KMS-11 (cell line): ENCODE measurements at regions not wholly inside any gene's neighbourhood (a gene's known extent, or its start where the extent isn't known, plus 50 kb on each side); places are given as distances from the start of the nearest gene placed in this dataset.

ENCODE experiments used
- H2AFZ ChIP-seq: fragments of 200-600 bp; sonication (generic); 2 replicates; pipeline ENCODE4 v1.6.1; 2016; ENCODE audit warnings: antibody characterized with exemption, mixed run types, low read depth
- H3K27ac ChIP-seq: fragments of 200-600 bp; sonication (generic); 2 replicates; pipeline ENCODE4 v1.6.1; 2016; ENCODE audit warnings: mild to moderate bottlenecking, mixed run types
- H3K27me3 ChIP-seq: fragments of 200-600 bp; sonication (generic); 2 replicates; pipeline ENCODE4 v1.6.1; 2017; ENCODE audit warnings: mild to moderate bottlenecking, low read depth, mixed run types, moderate library complexity; ENCODE audit not compliant: insufficient read depth
- H3K36me3 ChIP-seq: fragments of 200-600 bp; sonication (generic); 2 replicates; pipeline ENCODE4 v1.6.1; 2017; ENCODE audit warnings: mild to moderate bottlenecking, mixed run types; ENCODE audit not compliant: insufficient read depth
- H3K4me1 ChIP-seq: fragments of 200-600 bp; sonication (generic); 2 replicates; pipeline ENCODE4 v1.6.1; 2016; ENCODE audit warnings: mild to moderate bottlenecking, low read depth, mixed run types; ENCODE audit not compliant: poor library complexity, severe bottlenecking
- H3K4me2 ChIP-seq: fragments of 200-600 bp; sonication (generic); 2 replicates; pipeline ENCODE4 v1.7.0; 2016; ENCODE audit warnings: mild to moderate bottlenecking, mixed run types
- H3K4me3 ChIP-seq: fragments of 200-600 bp; sonication (generic); IDR thresholded peaks from 2 replicates; pipeline ENCODE4 v1.6.1; 2017; ENCODE audit warnings: low read depth, low read length, mixed read lengths; ENCODE audit not compliant: insufficient read depth
- H3K79me2 ChIP-seq: fragments of 200-600 bp; sonication (generic); 2 replicates; pipeline ENCODE4 v1.6.1; 2016; ENCODE audit warnings: low read depth, mixed run types; ENCODE audit not compliant: insufficient read depth
- H3K9ac ChIP-seq: fragments of 200-600 bp; sonication (generic); 2 replicates; pipeline ENCODE4 v1.6.1; 2016; ENCODE audit warnings: mild to moderate bottlenecking, mixed run types
- H4K20me1 ChIP-seq: fragments of 200-600 bp; sonication (generic); 2 replicates; pipeline ENCODE4 v1.6.1; 2016; ENCODE audit warnings: mild to moderate bottlenecking, mixed run types; ENCODE audit not compliant: insufficient read depth
- TF ChIP-seq, protein P1 (sequence below): fragments of 200-600 bp; sonication (generic); conservative IDR thresholded peaks from 2 replicates; pipeline ENCODE4 v1.6.1; 2017; ENCODE audit warnings: low read depth, mild to moderate bottlenecking, antibody characterized with exemption, low read length, moderate library complexity, mixed read lengths

GRCh38 chr10:69714572-69714971 is 84.5 kb downstream of the FAM241B start:
- Histone ChIP-seq H3K27me3 (peaks cover 18% of the 10 kb centered on the region; the same call in 1 of the 2 replicates), H3K27ac (no peak overlapping the region), H2AFZ (no peak overlapping the region), H3K36me3 (no peaks in the 10 kb centered on the region), H3K4me1 (no peaks in the 10 kb centered on the region), H3K4me2 (no peak overlapping the region), H3K79me2 (no peaks in the 10 kb centered on the region), H4K20me1 (no peaks in the 10 kb centered on the region), H3K9ac (no peak overlapping the region), H3K4me3 (no peak overlapping the region)
- TF ChIP-seq, protein P1, sequence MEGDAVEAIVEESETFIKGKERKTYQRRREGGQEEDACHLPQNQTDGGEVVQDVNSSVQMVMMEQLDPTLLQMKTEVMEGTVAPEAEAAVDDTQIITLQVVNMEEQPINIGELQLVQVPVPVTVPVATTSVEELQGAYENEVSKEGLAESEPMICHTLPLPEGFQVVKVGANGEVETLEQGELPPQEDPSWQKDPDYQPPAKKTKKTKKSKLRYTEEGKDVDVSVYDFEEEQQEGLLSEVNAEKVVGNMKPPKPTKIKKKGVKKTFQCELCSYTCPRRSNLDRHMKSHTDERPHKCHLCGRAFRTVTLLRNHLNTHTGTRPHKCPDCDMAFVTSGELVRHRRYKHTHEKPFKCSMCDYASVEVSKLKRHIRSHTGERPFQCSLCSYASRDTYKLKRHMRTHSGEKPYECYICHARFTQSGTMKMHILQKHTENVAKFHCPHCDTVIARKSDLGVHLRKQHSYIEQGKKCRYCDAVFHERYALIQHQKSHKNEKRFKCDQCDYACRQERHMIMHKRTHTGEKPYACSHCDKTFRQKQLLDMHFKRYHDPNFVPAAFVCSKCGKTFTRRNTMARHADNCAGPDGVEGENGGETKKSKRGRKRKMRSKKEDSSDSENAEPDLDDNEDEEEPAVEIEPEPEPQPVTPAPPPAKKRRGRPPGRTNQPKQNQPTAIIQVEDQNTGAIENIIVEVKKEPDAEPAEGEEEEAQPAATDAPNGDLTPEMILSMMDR = no peak

- Histone ChIP-seq H3K9ac (no peak overlapping the region), H3K36me3 (no peaks in the 10 kb centered on the region), H4K20me1 (no peaks in the 10 kb centered on the region), H3K27ac (no peak overlapping the region), H3K4me3 (no peak overlapping the region), H3K4me2 (no peak overlapping the region), H2AFZ (no peak overlapping the region), H3K27me3 (peaks cover 18% of the 10 kb centered on the region; the same call in 1 of the 2 replicates), H3K4me1 (no peaks in the 10 kb centered on the region), H3K79me2 (no peaks in the 10 kb centered on the region)
- TF ChIP-seq, protein P1 = no peak
Observed at GRCh38 chr10:69715156-69715898, 85.3 kb downstream of the FAM241B start.

DNA sequence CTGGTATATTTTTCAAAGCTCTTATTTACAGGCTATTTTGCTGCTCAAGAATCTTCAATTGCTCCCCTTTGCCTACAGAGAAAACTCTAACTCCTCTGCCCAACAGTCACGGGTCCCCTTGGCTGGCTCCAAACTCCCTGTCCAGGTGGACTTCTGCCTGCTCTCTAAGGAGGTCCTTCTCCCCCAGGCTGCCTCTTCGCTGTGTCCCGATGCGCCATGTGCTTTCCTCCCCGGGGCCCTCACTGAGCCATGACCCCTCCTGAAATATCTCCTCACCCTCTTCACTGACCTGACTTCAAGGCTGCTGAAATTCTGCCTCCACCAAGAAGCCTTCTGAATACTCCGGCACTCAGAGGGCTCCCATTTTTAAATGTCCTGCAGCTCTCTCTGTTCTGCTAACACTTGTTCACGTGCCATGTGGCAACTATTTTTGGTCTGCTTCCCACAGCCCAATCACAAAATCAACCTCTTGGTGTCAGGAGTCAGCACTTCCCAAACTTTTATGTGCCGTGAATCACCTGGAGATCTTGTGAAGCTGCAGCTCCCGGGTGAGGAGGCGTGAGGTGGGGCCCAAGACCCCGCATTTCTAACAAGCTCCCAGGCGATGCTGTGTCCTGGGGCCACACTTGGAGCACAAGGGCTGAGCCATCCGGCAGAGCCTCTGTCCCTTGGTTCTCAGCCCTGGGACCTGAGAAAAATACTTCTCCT is 85.7 kb upstream of the COL13A1 start:
- H4K20me1 ChIP-seq = no peaks in the 10 kb centered on the region
- no peak overlapping the region for H2AFZ ChIP-seq
- no peak overlapping the region for H3K4me3 ChIP-seq
- no peak overlapping the region for H3K27ac ChIP-seq
- no peak overlapping the region for H3K4me2 ChIP-seq
- H3K4me1 ChIP-seq = no peaks in the 10 kb centered on the region
- no peaks in the 10 kb centered on the region for H3K36me3 ChIP-seq
- no peak overlapping the region for H3K9ac ChIP-seq
- TF ChIP-seq, protein P1 = no peak
- peaks cover 18% of the 10 kb centered on the region; the same call in 1 of the 2 replicates for H3K27me3 ChIP-seq
- no peaks in the 10 kb centered on the region for H3K79me2 ChIP-seq

GRCh38 chr10:69716711-69717560 is 84.8 kb upstream of the COL13A1 start:
- H3K79me2 ChIP-seq = no peaks in the 10 kb centered on the region
- H3K4me2 ChIP-seq = no peak overlapping the region
- H3K4me1 ChIP-seq = no peaks in the 10 kb centered on the region
- H3K36me3 ChIP-seq = no peaks in the 10 kb centered on the region
- no peak overlapping the region for H3K9ac ChIP-seq
- H3K27me3 ChIP-seq = peaks cover 16% of the 10 kb centered on the region; the same call in 1 of the 2 replicates
- no peak overlapping the region for H3K4me3 ChIP-seq
- no peak overlapping the region for H3K27ac ChIP-seq
- no peaks in the 10 kb centered on the region for H4K20me1 ChIP-seq
- TF ChIP-seq, protein P1 = peak; percentile 74
- H2AFZ ChIP-seq = no peak overlapping the region
